Cardiac muscle cell (in vitro differentiated cells and primary cell): ENCODE measurements at regions not wholly inside any gene's neighbourhood (a gene's known extent, or its start where the extent isn't known, plus 50 kb on each side); places are given as distances from the start of the nearest gene placed in this dataset.

ENCODE experiments used
- DNase-seq, 2 donors: peaks; one replicate each; pipeline versions ENCODE4 v3.0.0 to v3.0.0-alpha.2; 2010 to 2017; ENCODE audit warnings: low read depth in 1 of 2, low spot score in 1 of 2
- H3K27ac ChIP-seq: fragments of 200-600 bp; sonication (generic); 2 replicates; pipeline ENCODE4 v1.5.1; 2016
- H3K27me3 ChIP-seq: fragments of 200-600 bp; sonication (generic); 2 replicates; pipeline ENCODE4 v1.6.0; 2016; ENCODE audit warnings: control low read depth
- H3K36me3 ChIP-seq: fragments of 200-600 bp; sonication (generic); 2 replicates; pipeline ENCODE4 v1.5.1; 2016; ENCODE audit warnings: control low read depth
- H3K4me1 ChIP-seq: fragments of 200-600 bp; sonication (generic); 2 replicates; pipeline ENCODE4 v1.8.1; 2017; ENCODE audit warnings: low read depth, mild to moderate bottlenecking, mixed run types
- H3K4me3 ChIP-seq: fragments of 200-600 bp; sonication (generic); 2 replicates; pipeline ENCODE4 v1.5.1; 2016; ENCODE audit warnings: mild to moderate bottlenecking
- H3K9me3 ChIP-seq: fragments of 200-600 bp; sonication (generic); 2 replicates; pipeline ENCODE4 v1.5.1; 2017; ENCODE audit warnings: low read depth, mild to moderate bottlenecking, control low read depth
- CTCF ChIP-seq: IDR thresholded peaks from 2 replicates; pipeline ENCODE4 v1.5.1; 2012; ENCODE audit warnings: low read depth, mild to moderate bottlenecking, low read length

GRCh38 chr10:125457406-125457805 is 225.6 kb downstream of the TEX36 start:
- H3K4me3 ChIP-seq: no peak overlapping the region
- H3K27me3 ChIP-seq: no peaks in the 10 kb centered on the region
- no peak for TF ChIP-seq CTCF
- H3K36me3 ChIP-seq: no peaks in the 10 kb centered on the region
- H3K4me1 ChIP-seq: no peaks in the 10 kb centered on the region
- H3K9me3 ChIP-seq: no peaks in the 10 kb centered on the region
- H3K27ac ChIP-seq: no peak overlapping the region
- DNase-seq: no peak

GRCh38 chr10:125455855-125456254 is 227.1 kb downstream of the TEX36 start:
- Histone ChIP-seq H3K27ac (no peak overlapping the region), H3K4me3 (no peak overlapping the region), H3K9me3 (no peaks in the 10 kb centered on the region), H3K4me1 (no peaks in the 10 kb centered on the region), H3K36me3 (no peaks in the 10 kb centered on the region), H3K27me3 (no peaks in the 10 kb centered on the region)
- no peak for DNase-seq
- TF ChIP-seq CTCF: no peak

- TF ChIP-seq CTCF: no peak
- Histone ChIP-seq H3K36me3 (no peaks in the 10 kb centered on the region), H3K9me3 (no peaks in the 10 kb centered on the region), H3K27me3 (no peaks in the 10 kb centered on the region), H3K27ac (no peak overlapping the region), H3K4me1 (no peaks in the 10 kb centered on the region), H3K4me3 (no peak overlapping the region)
- DNase-seq: no peak
These were observed 227.5 kb downstream of the TEX36 start for GRCh38 chr10:125455431-125455830.

GRCh38 chr10:125451319-125451718 is 231.6 kb downstream of the TEX36 start:
- no peak for TF ChIP-seq CTCF
- Histone ChIP-seq H3K27me3 (no peaks in the 10 kb centered on the region), H3K36me3 (no peaks in the 10 kb centered on the region), H3K4me1 (no peaks in the 10 kb centered on the region), H3K4me3 (no peak overlapping the region), H3K9me3 (no peaks in the 10 kb centered on the region), H3K27ac (no peak overlapping the region)
- DNase-seq: no peak

GRCh38 chr10:125450218-125450617 is 232.7 kb downstream of the TEX36 start:
- DNase-seq: no peak
- Histone ChIP-seq H3K4me3 (no peak overlapping the region), H3K4me1 (no peaks in the 10 kb centered on the region), H3K27ac (no peak overlapping the region), H3K9me3 (no peaks in the 10 kb centered on the region), H3K36me3 (no peaks in the 10 kb centered on the region), H3K27me3 (no peaks in the 10 kb centered on the region)
- TF ChIP-seq CTCF: no peak

- no peak for TF ChIP-seq CTCF
- H3K4me1 ChIP-seq: no peaks in the 10 kb centered on the region
- no peaks in the 10 kb centered on the region for H3K27me3 ChIP-seq
- H3K4me3 ChIP-seq: no peak overlapping the region
- H3K27ac ChIP-seq: no peak overlapping the region
- DNase-seq: no peak
- no peaks in the 10 kb centered on the region for H3K9me3 ChIP-seq
- no peaks in the 10 kb centered on the region for H3K36me3 ChIP-seq
These were observed 233.4 kb downstream of the TEX36 start for GRCh38 chr10:125449571-125449970.
